NCI-H2227 treated with DMSO at 0.1 percent for 48 hours (cell line): ENCODE measurements at regions not wholly inside any gene's neighbourhood (a gene's known extent, or its start where the extent isn't known, plus 50 kb on each side); places are given as distances from the start of the nearest gene placed in this dataset.
"Not testable (repeated sequence)": the region's sequence is repeated elsewhere in the genome, so short reads cannot be mapped to it uniquely, and the experiment has no call there.

Experiments
- DNase-seq: peaks from one replicate; lab custom pipeline; 2025; lab: John Stamatoyannopoulos, UW

GRCh38 chr14:23751616-23752015 is 115.5 kb downstream of the DHRS2 start:
- DNase-seq, result no peak

DNA sequence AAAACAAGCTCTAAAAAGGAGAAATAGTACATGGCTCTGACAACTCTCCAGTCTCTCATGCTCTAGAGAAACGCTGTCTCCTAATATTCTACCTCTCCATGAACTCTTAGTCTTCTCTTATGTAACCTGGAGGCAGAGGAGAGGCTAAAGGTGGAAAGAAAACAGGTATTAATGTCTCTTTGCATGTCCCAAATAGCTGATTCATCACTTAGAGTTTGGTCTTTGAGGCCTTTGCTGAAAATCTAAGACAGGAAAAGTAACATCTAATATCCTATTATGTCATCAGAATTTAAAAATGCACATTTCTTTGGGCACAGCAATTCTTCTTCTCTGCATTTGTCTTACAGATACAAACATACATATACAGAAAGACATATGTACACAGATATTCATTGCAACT is 127.2 kb downstream of the DHRS2 start:
- no peak for DNase-seq

- no peak for DNase-seq
These were observed 130.7 kb downstream of the DHRS2 start for GRCh38 chr14:23766737-23767401.

DNA sequence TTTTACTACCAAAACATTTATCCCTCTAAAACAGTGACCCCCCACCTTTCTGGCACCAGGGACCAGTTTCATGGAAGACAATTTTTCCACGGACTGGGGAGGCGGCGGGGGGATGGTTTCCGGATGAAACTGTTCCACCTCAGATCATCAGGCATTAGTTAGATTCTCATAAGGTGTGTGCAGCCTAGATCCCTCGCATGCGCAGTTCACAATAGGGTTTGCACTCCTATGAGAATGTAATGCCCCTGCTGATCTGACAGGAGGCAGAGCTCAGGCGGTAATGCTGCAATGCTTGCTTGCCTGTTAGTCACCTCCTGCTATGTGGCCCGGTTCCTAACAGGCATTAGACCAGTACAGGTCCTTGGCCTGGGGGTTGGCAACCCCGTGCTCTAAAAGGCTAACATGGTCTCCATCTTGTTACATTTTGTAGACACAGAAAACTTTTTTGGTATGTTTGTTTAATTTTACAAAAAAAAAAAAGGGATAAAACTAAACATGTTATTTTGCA is 133.1 kb downstream of the DHRS2 start:
- DNase-seq, result not testable (repeated sequence)

- no peak for DNase-seq
These were observed 137.8 kb downstream of the DHRS2 start for GRCh38 chr14:23773981-23774380.

DNA sequence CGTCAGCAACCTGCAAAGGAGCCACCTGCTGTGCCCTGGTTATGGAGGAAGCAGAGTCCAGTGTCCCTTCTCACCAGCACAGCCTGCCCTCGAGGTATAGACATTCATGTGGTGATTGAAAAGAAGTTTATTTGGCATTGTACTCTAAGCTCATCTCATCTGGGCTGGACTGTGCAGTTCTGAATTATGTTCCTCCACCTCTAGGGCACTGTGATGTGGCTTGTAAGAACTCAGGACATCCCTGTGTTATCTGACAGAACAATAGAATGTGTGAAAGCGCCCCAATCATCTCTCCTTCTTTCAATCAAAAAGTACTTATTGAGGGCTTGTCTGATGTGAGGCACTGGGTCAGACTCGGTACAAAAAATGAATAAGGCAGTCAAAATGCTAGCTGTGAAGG is 140.1 kb downstream of the DHRS2 start:
- DNase-seq, result no peak

DNA sequence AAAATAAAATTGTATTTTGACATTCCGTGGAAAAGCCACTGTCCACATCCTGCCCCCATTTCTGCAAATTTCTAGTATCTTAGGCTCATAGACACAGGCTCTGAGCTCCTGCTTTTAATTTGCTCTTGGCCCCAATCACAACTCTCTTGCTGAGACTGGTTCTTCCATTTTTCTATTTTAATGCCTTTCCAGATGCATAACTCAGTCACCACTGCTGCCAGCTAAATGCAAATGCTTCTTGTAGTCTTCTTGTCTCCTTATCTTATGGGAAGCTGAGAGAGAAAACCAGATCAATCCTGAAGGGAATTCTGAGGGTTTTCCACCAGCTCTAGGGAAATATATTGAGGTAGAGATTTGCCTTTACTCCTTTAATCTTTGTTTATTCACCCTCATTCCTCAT is 149.0 kb downstream of the DHRS2 start:
- no peak for DNase-seq

DNA sequence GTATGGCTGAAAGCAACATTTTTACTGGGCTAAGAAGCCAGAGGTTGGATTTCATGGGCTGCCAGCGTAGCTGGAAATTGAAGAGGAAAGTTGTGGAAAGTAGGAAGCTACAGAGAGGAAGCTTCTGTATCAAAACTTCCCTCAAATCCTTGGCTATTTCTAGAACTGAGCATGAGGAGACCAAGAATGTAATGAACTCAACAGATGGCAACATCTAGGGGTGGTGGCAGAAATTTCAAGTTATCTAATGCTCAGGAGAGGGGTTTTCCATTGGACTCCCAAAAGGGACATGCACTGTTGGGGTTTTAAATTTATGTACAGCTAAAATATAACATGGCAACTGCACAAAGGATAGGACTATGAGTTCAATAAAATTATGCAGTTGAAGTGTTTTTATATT is 151.3 kb downstream of the DHRS2 start:
- DNase-seq, result no peak

- no peak for DNase-seq
These were observed 153.5 kb downstream of the DHRS2 start for GRCh38 chr14:23789696-23790095.

- no peak for DNase-seq
These were observed 157.4 kb downstream of the DHRS2 start for GRCh38 chr14:23793532-23793931.

DNA sequence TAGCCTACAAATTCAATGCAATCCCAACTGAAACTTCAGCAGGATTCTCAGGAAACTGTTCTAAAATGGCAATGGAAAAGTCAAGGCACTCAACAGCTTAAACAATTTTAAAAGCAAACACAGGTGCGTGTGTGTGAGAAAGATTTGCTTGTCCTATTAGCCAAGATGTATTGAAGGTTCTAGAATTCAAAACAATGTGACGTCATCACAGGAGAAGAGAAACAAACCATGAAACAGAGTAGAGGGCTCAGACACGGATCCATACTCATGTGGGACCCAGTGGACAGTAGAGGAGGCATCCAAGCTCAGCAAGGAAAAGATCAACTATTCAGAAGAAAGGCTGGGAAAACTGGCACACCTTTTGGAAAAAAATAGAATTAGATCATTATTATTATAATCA is 152.8 kb upstream of the DHRS4 start:
- DNase-seq, result no peak

DNA sequence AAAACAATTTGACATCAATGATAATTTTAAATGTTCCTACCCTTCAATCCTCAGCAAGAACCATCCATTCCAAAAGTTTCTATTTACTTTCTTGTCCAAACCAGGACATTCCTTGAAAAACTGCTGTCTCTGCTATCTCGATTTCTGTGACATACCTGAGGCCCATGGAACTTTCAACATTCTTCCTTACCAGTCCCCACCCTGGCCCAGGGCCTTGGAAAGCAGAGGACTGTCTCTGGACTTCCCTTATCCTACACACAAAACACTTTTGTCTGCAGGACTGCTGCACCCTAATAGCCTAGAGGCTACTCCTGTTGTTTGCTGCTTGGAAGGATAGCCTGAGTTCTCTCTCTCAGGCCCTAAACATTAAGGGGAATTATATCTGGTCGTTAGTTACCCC is 151.8 kb upstream of the DHRS4 start:
- DNase-seq, result no peak

GRCh38 chr14:23804817-23805216 is 148.8 kb upstream of the DHRS4 start:
- DNase-seq, result no peak

DNA sequence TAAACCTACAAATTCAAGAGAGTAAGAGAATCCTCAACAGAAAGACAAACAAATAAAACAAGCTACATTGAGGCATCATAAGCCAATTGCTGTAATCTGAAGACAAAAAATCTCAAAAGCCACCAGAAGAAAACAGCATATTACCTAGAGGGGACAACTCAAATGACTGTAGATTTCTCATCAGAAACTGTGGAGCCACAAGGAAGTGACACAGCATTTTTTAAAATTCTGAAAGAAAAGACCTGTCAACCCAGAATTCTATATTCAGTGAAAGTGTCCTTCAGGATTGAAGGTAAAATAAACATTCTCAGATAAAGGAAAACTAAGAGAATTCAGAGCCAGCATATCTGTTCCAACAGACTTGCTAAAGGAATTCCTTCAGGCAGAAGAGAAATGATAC is 147.8 kb upstream of the DHRS4 start:
- DNase-seq, result no peak

DNA sequence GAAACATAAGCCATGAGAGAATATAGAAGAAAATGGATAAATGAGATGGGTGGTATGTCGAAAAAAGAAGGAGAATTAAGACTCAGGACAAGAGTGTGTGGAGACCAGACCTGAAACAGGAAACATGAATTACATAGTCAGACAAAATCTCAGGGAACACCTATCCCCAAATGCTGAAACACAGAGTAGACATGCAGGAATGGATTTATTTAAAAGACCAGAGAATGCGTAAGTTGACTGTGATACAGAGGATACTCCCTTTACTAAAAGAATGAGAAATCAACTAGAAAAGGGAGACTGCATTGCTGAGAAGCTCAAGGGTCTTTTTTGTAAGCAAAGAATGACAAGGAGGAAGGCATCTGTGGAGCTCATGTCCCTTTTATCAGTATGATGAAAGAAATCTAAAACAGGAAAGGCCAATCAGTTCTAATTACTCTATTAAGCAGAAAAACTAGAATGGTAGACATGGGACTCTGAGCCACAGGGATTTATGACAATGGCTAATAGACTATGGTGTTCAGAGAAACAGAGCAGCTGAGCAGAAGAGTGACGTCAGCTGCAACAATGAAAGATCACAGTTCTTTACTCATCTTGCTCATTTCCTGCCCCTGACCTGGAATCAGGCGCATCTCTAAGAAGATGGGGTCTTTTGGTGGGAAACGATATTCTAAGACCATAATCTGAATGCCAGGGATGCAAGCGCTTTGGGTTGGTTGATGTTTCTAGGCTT is 138.9 kb upstream of the DHRS4 start:
- DNase-seq, result no peak

- DNase-seq, result no peak
These were observed 137.2 kb upstream of the DHRS4 start for GRCh38 chr14:23816371-23816770.

DNA sequence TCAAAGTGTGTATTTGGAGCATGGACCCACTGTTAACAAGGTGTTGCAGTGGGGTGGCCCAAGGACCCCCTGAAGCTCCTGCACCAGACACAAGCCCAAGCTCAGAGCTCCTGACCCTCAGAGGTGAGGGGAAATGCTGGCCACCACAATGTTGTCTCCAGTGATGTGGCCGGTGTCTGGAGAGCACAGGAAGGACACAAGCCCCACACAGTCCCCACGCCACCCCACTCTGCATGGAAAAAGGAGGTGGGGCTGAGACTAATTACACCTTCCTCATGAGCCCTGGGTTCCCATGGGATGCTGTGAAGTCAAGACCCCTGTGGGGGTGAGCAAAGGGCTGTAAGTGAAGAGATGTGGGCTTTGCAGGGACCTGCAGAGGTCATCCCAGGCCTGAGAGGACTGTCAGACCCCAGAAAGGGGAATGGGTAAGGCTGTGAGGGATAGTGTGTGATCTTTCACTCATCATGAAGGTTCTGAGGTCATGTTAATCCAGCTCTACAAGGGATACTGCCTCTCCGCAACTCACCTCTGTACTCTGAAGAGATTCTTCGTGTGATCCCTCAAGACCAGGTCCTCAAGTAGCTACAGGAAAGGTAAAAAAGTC is 136.3 kb upstream of the DHRS4 start:
- DNase-seq, result no peak

DNA sequence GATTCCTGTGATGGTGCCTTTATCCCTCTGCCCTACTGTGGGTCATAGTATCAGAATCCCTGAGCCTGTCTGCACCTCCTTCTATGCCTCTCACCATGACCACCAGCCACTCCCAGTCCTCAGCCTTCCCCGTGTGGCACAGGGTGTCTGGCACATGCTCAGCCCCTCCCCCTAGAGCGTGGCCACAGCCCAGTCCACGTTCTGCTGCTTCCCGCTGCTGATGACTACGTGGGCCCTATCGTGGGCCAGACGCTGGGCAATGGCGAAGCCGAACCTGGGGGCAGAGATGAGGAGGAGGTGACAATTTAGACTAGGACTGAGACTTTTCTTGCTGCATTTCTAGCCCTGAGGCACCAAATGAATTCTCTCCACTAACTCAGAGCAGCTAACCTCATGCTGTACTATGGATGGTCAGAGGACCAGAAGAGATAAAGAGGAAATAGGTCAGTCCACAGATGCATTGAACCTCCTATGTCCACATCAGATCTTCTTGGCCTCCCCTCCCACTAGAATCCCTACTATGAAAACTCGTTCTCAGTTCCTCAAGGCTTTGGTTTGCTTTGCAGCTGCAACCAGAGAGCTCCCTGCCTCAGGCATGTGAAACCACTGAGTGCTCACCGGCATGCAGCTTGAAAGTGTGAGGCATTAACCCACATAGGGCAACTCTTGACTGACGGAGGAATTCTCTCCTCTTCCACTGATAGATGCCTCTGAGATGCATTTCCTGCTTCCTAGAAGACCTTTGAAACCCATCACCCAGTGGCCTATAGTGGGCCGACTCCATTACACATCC is 126.3 kb upstream of the DHRS4 start:
- no peak for DNase-seq

GRCh38 chr14:23828001-23828400 is 125.6 kb upstream of the DHRS4 start:
- no peak for DNase-seq

GRCh38 chr14:23828616-23829015 is 125.0 kb upstream of the DHRS4 start:
- no peak for DNase-seq

GRCh38 chr14:23829736-23830471 is 123.7 kb upstream of the DHRS4 start:
- DNase-seq, result no peak

DNA sequence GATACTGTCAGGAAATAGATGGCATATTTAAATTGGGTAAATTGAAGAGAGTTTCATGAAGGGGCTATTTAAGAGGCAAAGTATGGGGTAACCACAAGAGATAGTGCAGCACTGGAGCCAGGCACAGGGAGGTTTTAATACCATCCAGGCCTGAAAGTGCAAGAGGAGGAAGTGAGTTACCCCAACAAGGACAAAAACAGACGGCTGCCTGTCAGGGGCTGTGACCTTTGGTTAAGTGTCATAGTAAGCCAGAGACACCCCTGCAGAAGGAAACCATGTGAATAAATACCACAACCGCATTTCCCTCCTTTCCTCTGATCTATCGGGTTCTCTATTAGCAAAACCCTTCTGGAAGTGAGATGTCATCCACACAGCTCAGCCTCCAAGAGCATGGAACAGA is 122.0 kb upstream of the DHRS4 start:
- DNase-seq, result no peak
